LNCAP (cell line): ENCODE measurements at regions not wholly inside any gene's neighbourhood (a gene's known extent, or its start where the extent isn't known, plus 50 kb on each side); places are given as distances from the start of the nearest gene placed in this dataset.

Experiments
- CTCF ChIP-seq: fragments of 450-650 bp; IDR thresholded peaks from 2 replicates; pipeline ENCODE4 v1.5.1; 2017; ENCODE audit warnings: mild to moderate bottlenecking

GRCh38 chr1:229729916-229730315 is 103.9 kb downstream of the URB2 start:
- TF ChIP-seq CTCF, result no peak

GRCh38 chr1:229730573-229730972 is 104.5 kb downstream of the URB2 start:
- TF ChIP-seq CTCF, result no peak

GRCh38 chr1:229732061-229732460 is 106.0 kb downstream of the URB2 start:
- TF ChIP-seq CTCF, result no peak

- TF ChIP-seq CTCF, result no peak
Observed at GRCh38 chr1:229736376-229736775, 110.3 kb downstream of the URB2 start.

GRCh38 chr1:229749992-229750391 is 123.9 kb downstream of the URB2 start:
- no peak for TF ChIP-seq CTCF

GRCh38 chr1:229751610-229752009 is 125.6 kb downstream of the URB2 start:
- no peak for TF ChIP-seq CTCF

GRCh38 chr1:229752679-229753078 is 126.6 kb downstream of the URB2 start:
- no peak for TF ChIP-seq CTCF

- no peak for TF ChIP-seq CTCF
Observed at GRCh38 chr1:229753764-229754551, 127.9 kb downstream of the URB2 start.
